Right lobe of liver (tissue), 4 donors: ENCODE measurements at regions not wholly inside any gene's neighbourhood (a gene's known extent, or its start where the extent isn't known, plus 50 kb on each side); places are given as distances from the start of the nearest gene placed in this dataset.

ENCODE experiments used
- POLR2A ChIP-seq: fragments of 450-650 bp; IDR thresholded peaks from one replicate; pipeline ENCODE4 v1.6.1; 2017; ENCODE audit warnings: antibody characterized with exemption, mild to moderate bottlenecking
- TF ChIP-seq, protein P1 (sequence below), 4 donors: fragments of 200-600 bp in 3 of 4; fragments of 450-650 bp in 1 of 4; IDR thresholded peaks; one replicate each; pipeline versions ENCODE4 v1.5.1 to v1.8.0; 2016 to 2022; ENCODE audit warnings: antibody characterized with exemption in 4 of 4, mild to moderate bottlenecking in 2 of 4
- donor health status: DM: no; HTN: no; CAD: no.
- donor health status: DM: no; HTN: no; CAD: no.
- donor health status: DM: no; HTN: yes; CAD: no.

DNA sequence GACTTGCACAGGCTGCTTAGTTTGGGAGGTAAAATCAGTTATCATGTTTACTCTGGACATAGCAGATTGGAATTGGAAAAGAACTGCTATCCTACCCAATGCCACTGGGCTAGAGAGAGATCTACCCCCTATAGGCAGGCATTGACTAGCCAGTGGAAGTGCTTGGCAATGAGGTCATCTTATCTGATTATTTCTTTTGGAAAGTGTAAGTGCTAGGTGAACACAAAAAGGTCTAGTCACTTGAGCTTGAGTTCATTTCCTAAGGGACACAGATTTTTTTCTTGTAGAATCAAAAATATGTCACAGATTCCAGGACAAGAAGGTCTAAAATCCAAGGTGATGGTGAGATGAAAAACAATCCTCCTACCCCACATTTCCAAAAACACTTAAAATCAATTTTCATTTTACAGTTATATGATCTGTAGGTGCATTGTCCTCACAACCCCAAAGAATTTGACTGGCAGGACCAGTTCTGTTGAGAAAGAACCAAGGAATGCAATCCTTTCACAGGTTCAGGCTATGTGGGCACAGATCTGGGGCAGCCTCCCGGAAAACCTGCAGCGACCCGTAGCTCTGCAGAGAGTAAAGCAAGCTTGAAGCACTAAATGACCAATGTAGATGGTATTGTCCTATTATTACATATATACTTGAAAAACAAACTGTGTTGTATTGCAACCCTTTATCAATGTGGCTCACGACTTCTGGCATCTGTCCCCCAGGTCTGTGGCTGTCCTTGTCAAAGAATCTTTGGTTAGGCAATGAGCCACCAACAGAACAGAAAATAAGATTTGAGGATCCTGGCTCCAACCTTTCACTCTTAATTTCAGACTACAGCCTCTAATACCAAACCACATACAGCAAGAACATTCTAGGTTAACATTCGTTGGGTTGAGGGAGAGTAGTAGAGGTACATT lies 67.3 kb upstream of the ADTRP start:
- TF ChIP-seq, protein P1, sequence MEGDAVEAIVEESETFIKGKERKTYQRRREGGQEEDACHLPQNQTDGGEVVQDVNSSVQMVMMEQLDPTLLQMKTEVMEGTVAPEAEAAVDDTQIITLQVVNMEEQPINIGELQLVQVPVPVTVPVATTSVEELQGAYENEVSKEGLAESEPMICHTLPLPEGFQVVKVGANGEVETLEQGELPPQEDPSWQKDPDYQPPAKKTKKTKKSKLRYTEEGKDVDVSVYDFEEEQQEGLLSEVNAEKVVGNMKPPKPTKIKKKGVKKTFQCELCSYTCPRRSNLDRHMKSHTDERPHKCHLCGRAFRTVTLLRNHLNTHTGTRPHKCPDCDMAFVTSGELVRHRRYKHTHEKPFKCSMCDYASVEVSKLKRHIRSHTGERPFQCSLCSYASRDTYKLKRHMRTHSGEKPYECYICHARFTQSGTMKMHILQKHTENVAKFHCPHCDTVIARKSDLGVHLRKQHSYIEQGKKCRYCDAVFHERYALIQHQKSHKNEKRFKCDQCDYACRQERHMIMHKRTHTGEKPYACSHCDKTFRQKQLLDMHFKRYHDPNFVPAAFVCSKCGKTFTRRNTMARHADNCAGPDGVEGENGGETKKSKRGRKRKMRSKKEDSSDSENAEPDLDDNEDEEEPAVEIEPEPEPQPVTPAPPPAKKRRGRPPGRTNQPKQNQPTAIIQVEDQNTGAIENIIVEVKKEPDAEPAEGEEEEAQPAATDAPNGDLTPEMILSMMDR (IDR thresholded peaks at IDR 0.05) = no peak
- no peak for TF ChIP-seq POLR2A
